Ovary (tissue), 3 donors: ENCODE measurements at regions not wholly inside any gene's neighbourhood (a gene's known extent, or its start where the extent isn't known, plus 50 kb on each side); places are given as distances from the start of the nearest gene placed in this dataset.

Experiments used
- EP300 ChIP-seq: sonication (generic); formaldehyde crosslinking; IDR thresholded peaks from one replicate; pipeline ENCODE4 v1.6.1; 2017; ENCODE audit warnings: antibody characterized with exemption
- POLR2A ChIP-seq: fragments of 450-650 bp; IDR thresholded peaks from one replicate; pipeline ENCODE4 v1.6.1; 2017; ENCODE audit warnings: antibody characterized with exemption, mild to moderate bottlenecking, moderate library complexity
- TF ChIP-seq, protein P1 (sequence below), 3 donors: fragments of 450-650 bp in 2 of 3; fragments of 200-600 bp in 1 of 3; IDR thresholded peaks; one replicate each; pipeline versions ENCODE4 v1.5.1 to v1.8.0; 2016 to 2022; ENCODE audit warnings: antibody characterized with exemption in 3 of 3, mild to moderate bottlenecking in 1 of 3
- donor health status: DM: no; HTN: no; CAD: no.

DNA sequence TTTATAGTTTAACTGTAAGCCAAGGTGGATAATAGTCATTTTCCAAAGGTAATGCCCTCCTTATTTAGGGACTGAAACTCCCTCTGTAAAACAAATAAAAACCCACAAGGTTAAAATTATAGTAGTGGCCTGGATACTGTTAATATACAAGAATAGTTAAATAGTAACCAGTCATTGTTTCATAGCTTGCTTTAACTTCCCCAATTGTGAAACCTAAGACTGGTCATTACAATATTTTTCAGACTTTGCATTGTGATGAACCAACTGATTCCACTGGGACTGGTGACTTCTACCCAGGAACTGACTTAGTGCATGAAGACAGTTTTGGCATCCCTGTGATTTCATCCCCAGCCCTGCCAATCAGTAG lies 162.6 kb downstream of the SMC2 start:
- TF ChIP-seq, protein P1, sequence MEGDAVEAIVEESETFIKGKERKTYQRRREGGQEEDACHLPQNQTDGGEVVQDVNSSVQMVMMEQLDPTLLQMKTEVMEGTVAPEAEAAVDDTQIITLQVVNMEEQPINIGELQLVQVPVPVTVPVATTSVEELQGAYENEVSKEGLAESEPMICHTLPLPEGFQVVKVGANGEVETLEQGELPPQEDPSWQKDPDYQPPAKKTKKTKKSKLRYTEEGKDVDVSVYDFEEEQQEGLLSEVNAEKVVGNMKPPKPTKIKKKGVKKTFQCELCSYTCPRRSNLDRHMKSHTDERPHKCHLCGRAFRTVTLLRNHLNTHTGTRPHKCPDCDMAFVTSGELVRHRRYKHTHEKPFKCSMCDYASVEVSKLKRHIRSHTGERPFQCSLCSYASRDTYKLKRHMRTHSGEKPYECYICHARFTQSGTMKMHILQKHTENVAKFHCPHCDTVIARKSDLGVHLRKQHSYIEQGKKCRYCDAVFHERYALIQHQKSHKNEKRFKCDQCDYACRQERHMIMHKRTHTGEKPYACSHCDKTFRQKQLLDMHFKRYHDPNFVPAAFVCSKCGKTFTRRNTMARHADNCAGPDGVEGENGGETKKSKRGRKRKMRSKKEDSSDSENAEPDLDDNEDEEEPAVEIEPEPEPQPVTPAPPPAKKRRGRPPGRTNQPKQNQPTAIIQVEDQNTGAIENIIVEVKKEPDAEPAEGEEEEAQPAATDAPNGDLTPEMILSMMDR (IDR thresholded peaks at IDR 0.05), result no peak
- TF ChIP-seq EP300 (no peak), POLR2A (no peak)
